ENCODE measurements at regions not wholly inside any gene's neighbourhood (a gene's known extent, or its start where the extent isn't known, plus 50 kb on each side); places are given as distances from the start of the nearest gene placed in this dataset.

DNA sequence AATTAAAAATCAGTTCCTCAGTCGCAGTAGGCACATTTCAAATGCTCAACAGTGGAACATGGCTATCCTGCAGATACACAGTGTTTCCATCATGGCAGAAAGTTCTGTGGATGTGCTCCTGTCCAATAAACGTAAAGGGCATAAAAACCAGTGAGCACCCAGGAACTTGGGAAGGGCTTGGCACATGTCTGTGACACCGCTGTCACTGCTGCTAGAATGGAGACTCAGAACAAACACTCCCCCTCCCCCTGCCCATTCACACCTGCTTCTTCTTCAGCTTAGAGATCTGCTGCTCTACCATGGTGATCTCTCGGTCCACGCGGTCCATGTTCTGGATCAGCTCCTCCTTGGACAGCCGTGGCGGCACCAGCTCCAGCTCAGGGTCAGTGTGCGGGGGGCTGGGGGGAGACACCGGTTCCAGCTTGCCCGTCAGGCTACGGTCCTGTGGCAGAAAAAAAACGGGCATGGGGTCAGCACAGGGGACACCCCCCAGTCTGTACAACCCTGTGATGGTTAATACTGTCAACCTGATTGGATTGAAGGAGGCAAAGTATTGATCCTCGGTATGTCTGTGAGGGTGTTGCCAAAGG lies 94.6 kb downstream of the NCOR2 start:
- no peak for DNase-seq
- intact Hi-C loops (cut with micrococcal nuclease; ENCODE audit: unreplicated experiment), result no loop called here
- Mint-ChIP-seq H3K36me3 (ENCODE audit: insufficient read depth, unreplicated experiment) (peaks cover 68% of the 10 kb centered on the region), H3K9me3 (ENCODE audit: low read depth, unreplicated experiment) (peaks cover 6% of the 10 kb centered on the region), H3K4me1 (ENCODE audit: low read depth, unreplicated experiment) (no peaks in the 10 kb centered on the region), H3K4me3 (ENCODE audit: low read depth, unreplicated experiment) (no peak overlapping the region), H3K27me3 (ENCODE audit: unreplicated experiment) (no peaks in the 10 kb centered on the region), H3K27ac (ENCODE audit: unreplicated experiment) (no peak overlapping the region)
- TF ChIP-seq, protein P1, sequence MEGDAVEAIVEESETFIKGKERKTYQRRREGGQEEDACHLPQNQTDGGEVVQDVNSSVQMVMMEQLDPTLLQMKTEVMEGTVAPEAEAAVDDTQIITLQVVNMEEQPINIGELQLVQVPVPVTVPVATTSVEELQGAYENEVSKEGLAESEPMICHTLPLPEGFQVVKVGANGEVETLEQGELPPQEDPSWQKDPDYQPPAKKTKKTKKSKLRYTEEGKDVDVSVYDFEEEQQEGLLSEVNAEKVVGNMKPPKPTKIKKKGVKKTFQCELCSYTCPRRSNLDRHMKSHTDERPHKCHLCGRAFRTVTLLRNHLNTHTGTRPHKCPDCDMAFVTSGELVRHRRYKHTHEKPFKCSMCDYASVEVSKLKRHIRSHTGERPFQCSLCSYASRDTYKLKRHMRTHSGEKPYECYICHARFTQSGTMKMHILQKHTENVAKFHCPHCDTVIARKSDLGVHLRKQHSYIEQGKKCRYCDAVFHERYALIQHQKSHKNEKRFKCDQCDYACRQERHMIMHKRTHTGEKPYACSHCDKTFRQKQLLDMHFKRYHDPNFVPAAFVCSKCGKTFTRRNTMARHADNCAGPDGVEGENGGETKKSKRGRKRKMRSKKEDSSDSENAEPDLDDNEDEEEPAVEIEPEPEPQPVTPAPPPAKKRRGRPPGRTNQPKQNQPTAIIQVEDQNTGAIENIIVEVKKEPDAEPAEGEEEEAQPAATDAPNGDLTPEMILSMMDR (IDR thresholded peaks at IDR 0.05; ENCODE audit: unreplicated experiment), result no peak
- no TSS peak for BruUV-seq (replicated peaks)
- CTCF ChIA-PET, result no interaction called here

DNA sequence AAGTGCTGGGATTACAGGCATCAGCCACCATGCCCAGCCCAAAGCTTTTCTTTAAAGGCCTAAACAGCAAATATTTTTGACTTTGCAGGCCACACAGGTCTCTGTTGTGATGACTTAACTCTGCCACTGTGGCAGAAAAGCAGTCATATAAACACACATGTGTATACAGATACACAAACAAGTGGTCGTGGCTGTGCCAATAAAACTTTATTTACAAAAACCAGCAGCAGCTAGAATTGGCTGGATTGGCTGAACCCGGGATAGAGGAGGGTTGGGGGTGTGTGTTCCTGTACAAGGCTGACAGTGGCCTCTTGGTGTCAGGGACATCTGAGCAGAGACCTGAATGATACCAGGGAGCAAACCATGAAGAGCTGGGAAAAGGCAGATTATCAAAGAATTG lies 95.6 kb downstream of the NCOR2 start:
- H3K36me3 Mint-ChIP-seq (ENCODE audit: insufficient read depth, unreplicated experiment), result peaks cover 62% of the 10 kb centered on the region
- H3K27ac Mint-ChIP-seq (ENCODE audit: unreplicated experiment), result no peak overlapping the region
- intact Hi-C loops (cut with micrococcal nuclease; ENCODE audit: unreplicated experiment), result no loop called here

DNA sequence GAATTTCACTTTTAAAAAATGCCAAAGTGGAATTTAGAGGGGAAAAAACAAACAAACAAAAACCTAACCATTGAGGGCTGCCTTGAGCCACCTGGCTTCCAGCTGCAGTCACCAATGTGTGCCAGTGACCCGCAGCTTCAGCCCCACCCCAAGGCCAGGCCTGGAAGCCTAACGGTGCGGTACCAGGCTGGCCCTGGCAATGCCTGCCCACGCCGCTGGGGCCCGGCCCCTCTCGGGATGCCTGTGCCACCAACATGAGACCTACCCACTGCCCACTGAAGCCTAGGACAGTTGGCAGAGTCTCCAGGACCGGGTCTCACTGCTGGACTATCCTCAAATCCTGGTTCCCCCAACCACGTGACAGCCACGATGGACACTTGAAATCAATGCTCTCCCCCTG lies 96.6 kb downstream of the NCOR2 start:
- Mint-ChIP-seq H3K27ac (ENCODE audit: unreplicated experiment) (no peak overlapping the region), H3K4me3 (ENCODE audit: low read depth, unreplicated experiment) (no peak overlapping the region), H3K9me3 (ENCODE audit: low read depth, unreplicated experiment) (peaks cover 6% of the 10 kb centered on the region), H3K36me3 (ENCODE audit: insufficient read depth, unreplicated experiment) (peaks cover 63% of the 10 kb centered on the region), H3K4me1 (ENCODE audit: low read depth, unreplicated experiment) (no peaks in the 10 kb centered on the region), H3K27me3 (ENCODE audit: unreplicated experiment) (no peaks in the 10 kb centered on the region)
- CTCF ChIA-PET, result no interaction called here
- intact Hi-C loops (cut with micrococcal nuclease; ENCODE audit: unreplicated experiment), result no loop called here
- DNase-seq, result no peak
- TF ChIP-seq, protein P1 (IDR thresholded peaks at IDR 0.05; ENCODE audit: unreplicated experiment), result no peak
- BruUV-seq (replicated peaks), result no TSS peak

More for the DNA sequence above, 95.6 kb downstream of the NCOR2 start:
- Mint-ChIP-seq H3K9me3 (ENCODE audit: low read depth, unreplicated experiment) (peaks cover 6% of the 10 kb centered on the region), H3K4me1 (ENCODE audit: low read depth, unreplicated experiment) (no peaks in the 10 kb centered on the region), H3K27me3 (ENCODE audit: unreplicated experiment) (no peaks in the 10 kb centered on the region), H3K4me3 (ENCODE audit: low read depth, unreplicated experiment) (no peak overlapping the region)
- no peak for DNase-seq
- CTCF ChIA-PET, result interaction anchor here (0.6 kb wide), 1 partner anchor 12 kb away, joined by 3 read pairs; no protein-coding TSS in a partner anchor
- TF ChIP-seq, protein P1 (IDR thresholded peaks at IDR 0.05; ENCODE audit: unreplicated experiment), result no peak
- TSS peak; percentile 50 for BruUV-seq (replicated peaks)

DNA sequence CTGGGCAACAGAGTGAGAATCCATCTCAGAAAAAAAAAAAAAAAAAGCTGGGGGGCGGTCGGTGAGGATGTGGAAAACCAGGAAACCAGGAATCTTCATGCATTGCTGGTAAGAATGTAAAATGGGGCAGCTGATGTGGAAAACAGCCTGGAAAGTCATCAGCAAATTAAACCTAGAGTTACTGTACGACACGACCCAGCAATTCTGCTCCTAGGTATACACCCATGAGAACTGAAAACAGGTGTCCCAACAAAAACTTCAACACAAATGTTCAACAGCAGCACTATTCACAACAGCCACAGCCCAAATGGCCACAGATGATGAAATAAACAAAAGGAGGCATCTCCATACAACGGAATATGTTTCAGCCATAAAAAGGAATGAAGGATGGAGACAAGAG lies 97.3 kb downstream of the NCOR2 start:
- Mint-ChIP-seq H3K4me3 (ENCODE audit: low read depth, unreplicated experiment) (no peak overlapping the region), H3K27me3 (ENCODE audit: unreplicated experiment) (no peaks in the 10 kb centered on the region), H3K27ac (ENCODE audit: unreplicated experiment) (no peak overlapping the region), H3K4me1 (ENCODE audit: low read depth, unreplicated experiment) (no peaks in the 10 kb centered on the region), H3K9me3 (ENCODE audit: low read depth, unreplicated experiment) (peaks cover 6% of the 10 kb centered on the region), H3K36me3 (ENCODE audit: insufficient read depth, unreplicated experiment) (peaks cover 65% of the 10 kb centered on the region)
- CTCF ChIA-PET, result interaction anchor here (0.6 to 0.7 kb wide), 2 partner anchors 398 to 654 kb away, joined by 3 to 6 read pairs; no protein-coding TSS in a partner anchor
- DNase-seq, result no peak
- TF ChIP-seq, protein P1 (IDR thresholded peaks at IDR 0.05; ENCODE audit: unreplicated experiment), result no peak
- intact Hi-C loops (cut with micrococcal nuclease; ENCODE audit: unreplicated experiment), result no loop called here
- no TSS peak for BruUV-seq (replicated peaks)
